GM23338 (cell line): ENCODE measurements at regions not wholly inside any gene's neighbourhood (a gene's known extent, or its start where the extent isn't known, plus 50 kb on each side); places are given as distances from the start of the nearest gene placed in this dataset.

Experiments used
- ATAC-seq: fragments of 200-7000 bp; cut with Tn5 transposase; 3 replicates; pipeline ENCODE4 v1.9.1; 2020
- DNase-seq: peaks from one replicate; pipeline ENCODE4 v3.0.0-alpha.2; 2015; ENCODE audit warnings: low spot score
- H2AFZ ChIP-seq: fragments of 200-600 bp; sonication (generic); 2 replicates; pipeline ENCODE4 v1.8.0; 2016; ENCODE audit warnings: antibody characterized with exemption, mild to moderate bottlenecking, moderate library complexity
- H3F3A ChIP-seq: fragments of 200-600 bp; sonication (generic); replicated peaks from 2 replicates; pipeline ENCODE4 v1.8.0; 2017; ENCODE audit warnings: antibody characterized with exemption, mixed run types, low read depth
- H3K27ac ChIP-seq: fragments of 200-600 bp; sonication (generic); 2 replicates; pipeline ENCODE4 v1.6.1; 2016; ENCODE audit warnings: low read depth
- H3K27me3 ChIP-seq: fragments of 200-600 bp; sonication (generic); 2 replicates; pipeline ENCODE4 v1.8.0; 2016; ENCODE audit warnings: mild to moderate bottlenecking, mixed run types, moderate library complexity; ENCODE audit not compliant: insufficient read depth
- H3K36me3 ChIP-seq: fragments of 200-600 bp; sonication (generic); 2 replicates; pipeline ENCODE4 v1.8.0; 2016; ENCODE audit warnings: mild to moderate bottlenecking; ENCODE audit not compliant: insufficient read depth
- H3K4me1 ChIP-seq: fragments of 200-600 bp; sonication (generic); 2 replicates; pipeline ENCODE4 v1.8.0; 2016; ENCODE audit warnings: mild to moderate bottlenecking, moderate library complexity; ENCODE audit not compliant: insufficient read depth
- H3K4me2 ChIP-seq: fragments of 200-600 bp; sonication (generic); 2 replicates; pipeline ENCODE4 v1.7.1; 2017; ENCODE audit warnings: mixed run types
- H3K4me3 ChIP-seq: fragments of 200-600 bp; sonication (generic); 2 replicates; pipeline ENCODE4 v1.6.1; 2016; ENCODE audit warnings: mixed run types
- H3K79me2 ChIP-seq: fragments of 200-600 bp; sonication (generic); replicated peaks from 2 replicates; pipeline ENCODE4 v1.8.0; 2017; ENCODE audit warnings: mild to moderate bottlenecking; ENCODE audit not compliant: insufficient read depth
- H3K9me2 ChIP-seq: fragments of 200-600 bp; sonication (generic); 2 replicates; pipeline ENCODE4 v1.8.0; 2017; ENCODE audit not compliant: insufficient read depth
- H4K20me1 ChIP-seq: fragments of 200-600 bp; sonication (generic); replicated peaks from 2 replicates; pipeline ENCODE4 v1.8.0; 2017; ENCODE audit warnings: mild to moderate bottlenecking; ENCODE audit not compliant: insufficient read depth
- H3K27ac Mint-ChIP-seq: 2 replicates; pipeline ENCODE4 v1.8.0; 2020; ENCODE audit warnings: inconsistent platforms, mild to moderate bottlenecking, moderate library complexity, mixed read lengths
- H3K27me3 Mint-ChIP-seq: 3 replicates; pipeline ENCODE4 v1.8.0; 2022; ENCODE audit warnings: low read depth, mild to moderate bottlenecking, moderate library complexity, mixed read lengths, inconsistent platforms; ENCODE audit not compliant: insufficient read depth, poor library complexity
- H3K36me3 Mint-ChIP-seq: 3 replicates; pipeline ENCODE4 v1.8.0; 2021; ENCODE audit warnings: low read depth, mild to moderate bottlenecking, inconsistent platforms, moderate library complexity, mixed read lengths
- H3K4me1 Mint-ChIP-seq: 3 replicates; pipeline ENCODE4 v1.8.0; 2020; ENCODE audit warnings: mild to moderate bottlenecking, inconsistent platforms, mixed read lengths
- H3K4me3 Mint-ChIP-seq: 3 replicates; pipeline ENCODE4 v1.8.0; 2021; ENCODE audit warnings: moderate library complexity, mild to moderate bottlenecking, inconsistent platforms, mixed read lengths
- H3K9me3 Mint-ChIP-seq: 3 replicates; pipeline ENCODE4 v1.8.0; 2020; ENCODE audit warnings: moderate library complexity, mild to moderate bottlenecking, inconsistent platforms, mixed read lengths
- ETS1 ChIP-seq: IDR thresholded peaks from 2 replicates; pipeline ENCODE4 v1.6.1; 2016; ENCODE audit warnings: antibody characterized with exemption
- EZH2 ChIP-seq: fragments of 200-600 bp; sonication (generic); IDR thresholded peaks from one replicate; pipeline ENCODE4 v1.8.0; 2017; ENCODE audit warnings: antibody characterized with exemption, mild to moderate bottlenecking, low read depth; ENCODE audit not compliant: unreplicated experiment
- NANOG ChIP-seq: IDR thresholded peaks from 2 replicates; pipeline ENCODE4 v1.6.1; 2016; ENCODE audit warnings: antibody characterized with exemption, borderline replicate concordance
- REST ChIP-seq: IDR thresholded peaks from one replicate; pipeline ENCODE4 v1.6.1; 2018; ENCODE audit warnings: antibody characterized with exemption; ENCODE audit not compliant: unreplicated experiment
- STAT1 ChIP-seq: IDR thresholded peaks from one replicate; pipeline ENCODE4 v1.6.1; 2016; ENCODE audit warnings: antibody characterized with exemption; ENCODE audit not compliant: unreplicated experiment
- ZNF462 ChIP-seq: fragments of 250-450 bp; sonication (Bioruptor Pico); IDR thresholded peaks from 2 replicates; pipeline ENCODE4 v1.5.0; 2020; ENCODE audit warnings: mild to moderate bottlenecking, moderate library complexity
- TF ChIP-seq, protein P1 (sequence below), 2 experiments: fragments of 200-600 bp in 1 of 2; sonication (generic) in 1 of 2; conservative IDR thresholded peaks; 2 replicates each; pipeline versions ENCODE4 v1.5.1 to v1.6.1; 2016 to 2017; ENCODE audit warnings: antibody characterized with exemption in 2 of 2, low read depth in 2 of 2, mild to moderate bottlenecking in 2 of 2, moderate library complexity in 1 of 2

GRCh38 chr1:185595835-185596667, 138.1 kb upstream of the HMCN1 start:
- DNase-seq: peak; percentile 81
- Mint-ChIP-seq H3K27ac (no peak overlapping the region), H3K9me3 (no peaks in the 10 kb centered on the region), H3K36me3 (no peaks in the 10 kb centered on the region), H3K27me3 (no peaks in the 10 kb centered on the region), H3K4me1 (peaks cover 11% of the 10 kb centered on the region), H3K4me3 (no peak overlapping the region)
- peak; percentile 97 for ATAC-seq
- H3K4me1 ChIP-seq: no peaks in the 10 kb centered on the region; the same call in 1 of the 2 replicates
- no peaks in the 10 kb centered on the region for H3K79me2 ChIP-seq
- H3K9me2 ChIP-seq: no peaks in the 10 kb centered on the region
- H3K36me3 ChIP-seq: no peaks in the 10 kb centered on the region
- no peaks in the 10 kb centered on the region for H3K27me3 ChIP-seq
- no peak overlapping the region for H3K4me3 ChIP-seq
- H3K27ac ChIP-seq: no peak overlapping the region
- no peak overlapping the region for H3K4me2 ChIP-seq
- no peaks in the 10 kb centered on the region for H4K20me1 ChIP-seq
- H2AFZ ChIP-seq: no peak overlapping the region
- TF ChIP-seq REST: no peak
- TF ChIP-seq, protein P1, sequence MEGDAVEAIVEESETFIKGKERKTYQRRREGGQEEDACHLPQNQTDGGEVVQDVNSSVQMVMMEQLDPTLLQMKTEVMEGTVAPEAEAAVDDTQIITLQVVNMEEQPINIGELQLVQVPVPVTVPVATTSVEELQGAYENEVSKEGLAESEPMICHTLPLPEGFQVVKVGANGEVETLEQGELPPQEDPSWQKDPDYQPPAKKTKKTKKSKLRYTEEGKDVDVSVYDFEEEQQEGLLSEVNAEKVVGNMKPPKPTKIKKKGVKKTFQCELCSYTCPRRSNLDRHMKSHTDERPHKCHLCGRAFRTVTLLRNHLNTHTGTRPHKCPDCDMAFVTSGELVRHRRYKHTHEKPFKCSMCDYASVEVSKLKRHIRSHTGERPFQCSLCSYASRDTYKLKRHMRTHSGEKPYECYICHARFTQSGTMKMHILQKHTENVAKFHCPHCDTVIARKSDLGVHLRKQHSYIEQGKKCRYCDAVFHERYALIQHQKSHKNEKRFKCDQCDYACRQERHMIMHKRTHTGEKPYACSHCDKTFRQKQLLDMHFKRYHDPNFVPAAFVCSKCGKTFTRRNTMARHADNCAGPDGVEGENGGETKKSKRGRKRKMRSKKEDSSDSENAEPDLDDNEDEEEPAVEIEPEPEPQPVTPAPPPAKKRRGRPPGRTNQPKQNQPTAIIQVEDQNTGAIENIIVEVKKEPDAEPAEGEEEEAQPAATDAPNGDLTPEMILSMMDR (conservative IDR thresholded peaks at IDR 0.05; ENCODE audit: low read depth in 2 of 2): peak; percentile 87 to 91
- H3F3A ChIP-seq: no peaks in the 10 kb centered on the region

GRCh38 chr1:185594786-185595410, 139.3 kb upstream of the HMCN1 start:
- Mint-ChIP-seq H3K27me3 (no peaks in the 10 kb centered on the region), H3K9me3 (no peaks in the 10 kb centered on the region), H3K4me1 (peaks cover 11% of the 10 kb centered on the region), H3K27ac (no peak overlapping the region), H3K36me3 (no peaks in the 10 kb centered on the region), H3K4me3 (no peak overlapping the region)
- H3K4me1 ChIP-seq: no peaks in the 10 kb centered on the region; the same call in 1 of the 2 replicates
- DNase-seq: no peak
- H3K27me3 ChIP-seq: no peaks in the 10 kb centered on the region
- H3K9me2 ChIP-seq: no peaks in the 10 kb centered on the region
- ATAC-seq: no peak
- H3K4me3 ChIP-seq: no peak overlapping the region
- H2AFZ ChIP-seq: no peak overlapping the region; the same call in 1 of the 2 replicates
- no peaks in the 10 kb centered on the region for H3K79me2 ChIP-seq
- no peak overlapping the region for H3K4me2 ChIP-seq
- no peaks in the 10 kb centered on the region for H3F3A ChIP-seq
- H4K20me1 ChIP-seq: no peaks in the 10 kb centered on the region
- H3K36me3 ChIP-seq: no peaks in the 10 kb centered on the region
- no peak overlapping the region for H3K27ac ChIP-seq
- TF ChIP-seq STAT1 (no peak), NANOG (no peak), EZH2 (no peak), ZNF462 (CRISPR knock-in tag) (no peak), ETS1 (no peak)
